VCaP (cell line): ENCODE measurements at regions not wholly inside any gene's neighbourhood (a gene's known extent, or its start where the extent isn't known, plus 50 kb on each side); places are given as distances from the start of the nearest gene placed in this dataset.

Experiments used
- H3K27ac ChIP-seq: fragments of 450-650 bp; 2 replicates; pipeline ENCODE4 v1.5.1; 2017
- CTCF ChIP-seq: fragments of 450-650 bp; conservative IDR thresholded peaks from 2 replicates; pipeline ENCODE4 v1.5.1; 2017; ENCODE audit warnings: mild to moderate bottlenecking, moderate library complexity

DNA sequence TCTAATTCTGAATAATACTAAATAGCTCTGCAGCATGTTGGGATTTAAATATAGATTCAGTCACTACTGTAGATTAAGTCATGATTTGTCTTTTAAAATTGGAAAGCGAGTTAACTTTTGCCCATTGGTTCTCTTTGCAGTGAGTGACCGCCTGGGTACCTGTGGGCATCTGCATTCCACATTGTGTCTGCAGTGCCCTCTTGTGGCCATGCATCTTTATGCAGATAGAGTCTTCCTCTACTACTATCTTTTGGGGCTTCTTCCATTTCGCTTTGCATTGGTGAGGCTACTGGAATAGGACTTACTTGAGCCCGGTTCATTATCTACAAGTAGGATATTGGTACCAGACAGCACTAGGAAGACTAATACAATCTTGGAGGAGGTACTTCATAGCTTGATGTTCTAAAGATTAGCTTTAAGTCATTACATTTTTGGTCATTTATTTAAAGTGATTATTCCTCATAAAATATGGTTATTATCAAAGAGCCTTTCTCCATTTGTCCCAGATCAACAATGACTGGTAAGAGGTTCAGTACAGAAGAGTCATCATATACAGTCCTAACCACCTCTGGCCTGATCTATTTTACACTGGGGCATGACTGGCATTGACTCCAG lies 203.0 kb downstream of the SOCS6 start:
- peak; percentile 82 for TF ChIP-seq CTCF
- no peak overlapping the region for H3K27ac ChIP-seq

DNA sequence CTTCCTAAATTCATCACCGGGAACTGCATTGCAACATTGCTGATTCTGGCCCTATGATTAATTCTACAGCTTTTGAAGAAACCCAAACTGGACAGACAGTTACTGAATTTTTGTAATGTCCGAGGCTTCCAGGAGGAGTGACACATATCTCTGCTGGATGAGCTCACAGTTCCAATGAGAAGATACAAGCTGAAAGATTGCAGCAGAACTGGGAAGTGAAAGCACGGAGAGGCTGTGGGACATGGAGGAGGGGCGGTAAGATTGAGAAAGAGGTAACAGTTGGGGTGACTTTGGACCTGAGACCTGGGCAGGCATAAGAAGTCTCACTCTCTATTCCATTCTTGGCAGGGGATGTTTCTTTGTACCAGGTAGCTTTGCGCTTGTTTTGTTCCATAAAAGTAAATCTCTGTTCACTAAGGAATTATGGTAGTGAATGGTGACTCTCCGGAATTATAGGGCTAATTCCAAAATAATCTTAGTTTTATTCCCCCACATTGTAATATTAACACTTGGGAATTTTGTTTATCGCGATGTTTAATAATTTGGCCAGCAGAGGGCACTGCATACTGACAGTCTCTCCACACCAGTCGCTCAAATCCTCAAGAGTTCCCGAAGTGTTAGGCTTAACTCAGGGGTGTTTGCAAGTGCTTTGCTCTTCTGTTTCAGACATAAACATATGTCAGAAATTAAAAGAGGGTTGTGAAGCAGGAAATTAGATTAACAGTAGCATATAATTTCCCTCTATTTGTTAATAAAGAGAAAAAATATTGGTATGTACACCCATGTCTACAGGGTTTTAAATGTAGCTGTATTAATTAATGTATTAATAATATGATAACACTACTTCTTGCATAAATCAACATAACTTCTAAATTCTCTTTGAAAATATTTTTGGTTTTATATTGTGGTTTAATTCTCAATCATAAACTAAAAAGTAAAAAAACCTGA lies 201.4 kb downstream of the SOCS6 start:
- H3K27ac ChIP-seq: no peak overlapping the region

GRCh38 chr18:70489571-70489970 lies 200.7 kb downstream of the SOCS6 start:
- H3K27ac ChIP-seq: no peak overlapping the region
- no peak for TF ChIP-seq CTCF

More for the DNA sequence above, 201.4 kb downstream of the SOCS6 start:
- TF ChIP-seq CTCF: peak; percentile 78

- no peak for TF ChIP-seq CTCF
- no peak overlapping the region for H3K27ac ChIP-seq
These were observed 181.1 kb downstream of the SOCS6 start for GRCh38 chr18:70469916-70470315.

- no peak overlapping the region for H3K27ac ChIP-seq
- no peak for TF ChIP-seq CTCF
These were observed 180.2 kb downstream of the SOCS6 start for GRCh38 chr18:70468861-70469547.

- H3K27ac ChIP-seq: no peak overlapping the region
- TF ChIP-seq CTCF: peak; percentile 41
These were observed 175.7 kb downstream of the SOCS6 start for GRCh38 chr18:70464343-70465114.
